ENCODE measurements at regions not wholly inside any gene's neighbourhood (a gene's known extent, or its start where the extent isn't known, plus 50 kb on each side); places are given as distances from the start of the nearest gene placed in this dataset.

DNA sequence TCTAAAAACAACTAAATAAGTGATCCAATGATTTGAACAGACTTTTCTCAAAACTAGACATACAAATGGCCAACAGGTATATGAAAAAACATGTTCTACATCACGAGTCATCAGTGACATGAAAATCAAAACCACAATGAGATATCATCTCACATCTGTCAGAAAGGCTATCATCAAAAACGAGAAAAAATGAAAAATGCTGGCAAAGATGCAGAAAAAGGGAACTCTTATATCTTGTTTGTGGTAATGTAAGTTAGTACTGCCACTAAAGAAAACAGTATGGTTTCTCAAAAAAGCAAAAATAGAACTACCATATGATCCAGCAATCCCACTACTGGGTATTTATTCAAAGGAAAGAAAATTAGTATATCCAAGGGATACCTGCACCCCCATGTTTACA, 152.9 kb upstream of the FOXN2 start:
- TF ChIP-seq POLR2A (IDR thresholded peaks at IDR 0.05), result no peak
- TF ChIP-seq, protein P1, sequence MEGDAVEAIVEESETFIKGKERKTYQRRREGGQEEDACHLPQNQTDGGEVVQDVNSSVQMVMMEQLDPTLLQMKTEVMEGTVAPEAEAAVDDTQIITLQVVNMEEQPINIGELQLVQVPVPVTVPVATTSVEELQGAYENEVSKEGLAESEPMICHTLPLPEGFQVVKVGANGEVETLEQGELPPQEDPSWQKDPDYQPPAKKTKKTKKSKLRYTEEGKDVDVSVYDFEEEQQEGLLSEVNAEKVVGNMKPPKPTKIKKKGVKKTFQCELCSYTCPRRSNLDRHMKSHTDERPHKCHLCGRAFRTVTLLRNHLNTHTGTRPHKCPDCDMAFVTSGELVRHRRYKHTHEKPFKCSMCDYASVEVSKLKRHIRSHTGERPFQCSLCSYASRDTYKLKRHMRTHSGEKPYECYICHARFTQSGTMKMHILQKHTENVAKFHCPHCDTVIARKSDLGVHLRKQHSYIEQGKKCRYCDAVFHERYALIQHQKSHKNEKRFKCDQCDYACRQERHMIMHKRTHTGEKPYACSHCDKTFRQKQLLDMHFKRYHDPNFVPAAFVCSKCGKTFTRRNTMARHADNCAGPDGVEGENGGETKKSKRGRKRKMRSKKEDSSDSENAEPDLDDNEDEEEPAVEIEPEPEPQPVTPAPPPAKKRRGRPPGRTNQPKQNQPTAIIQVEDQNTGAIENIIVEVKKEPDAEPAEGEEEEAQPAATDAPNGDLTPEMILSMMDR (IDR thresholded peaks at IDR 0.05), result no peak
